Prostate gland (tissue), 2 donors: ENCODE measurements at regions not wholly inside any gene's neighbourhood (a gene's known extent, or its start where the extent isn't known, plus 50 kb on each side); places are given as distances from the start of the nearest gene placed in this dataset.

Source experiments
- DNase-seq: peaks from one replicate; pipeline ENCODE4 v3.0.0-alpha.2; 2019; ENCODE audit warnings: low spot score
- H3K27ac ChIP-seq, 2 donors: fragments of 200-600 bp; sonication (generic); 2 replicates each; pipeline ENCODE4 v1.5.1; 2017 to 2019
- H3K27me3 ChIP-seq: fragments of 200-600 bp; sonication (generic); replicated peaks from 2 replicates; pipeline ENCODE4 v1.5.1; 2019; ENCODE audit not compliant: insufficient read depth
- H3K36me3 ChIP-seq, 2 donors: fragments of 200-600 bp; sonication (generic); 1 replicate in 1 of 2; 2 replicates in 1 of 2; pipeline versions ENCODE4 v1.5.1 to v1.8.1; 2017 to 2019
- H3K4me1 ChIP-seq: fragments of 200-600 bp; sonication (generic); replicated peaks from 2 replicates; pipeline ENCODE4 v1.5.1; 2019
- H3K4me3 ChIP-seq, 2 donors: fragments of 200-600 bp; sonication (generic); 2 replicates each; pipeline ENCODE4 v1.5.1; 2017 to 2019
- H3K9me3 ChIP-seq: fragments of 200-600 bp; sonication (generic); 2 replicates; pipeline ENCODE4 v1.5.1; 2017
- CTCF ChIP-seq, 4 experiments: fragments of 200-600 bp in 2 of 4; fragments of 450-650 bp in 2 of 4; sonication (generic) in 2 of 4; IDR thresholded peaks; 1 replicate in 3 of 4; 2 replicates in 1 of 4; pipeline ENCODE4 v1.5.1; 2016 to 2019; ENCODE audit warnings: antibody characterized with exemption in 4 of 4, mild to moderate bottlenecking in 2 of 4, moderate library complexity in 2 of 4
- POLR2A ChIP-seq: fragments of 450-650 bp; IDR thresholded peaks from one replicate; pipeline ENCODE4 v1.6.1; 2016; ENCODE audit warnings: antibody characterized with exemption, mild to moderate bottlenecking
- POLR2AphosphoS5 ChIP-seq: sonication (generic); formaldehyde crosslinking; IDR thresholded peaks from one replicate; pipeline ENCODE4 v1.6.1; 2017; ENCODE audit warnings: antibody characterized with exemption
- WGBS: methylation state at CpG from one replicate; pipeline ENCODE4 v1.1.5; 2018; 5-methylcytosine and 5-hydroxymethylcytosine counted together
- intact Hi-C: fragments of 100-400 bp; cut with DNase I; formaldehyde crosslinking; loops from one replicate; pipeline ENCODE4 v1.14.2; 2022

- TF ChIP-seq CTCF (IDR thresholded peaks at IDR 0.05) (no peak), POLR2AphosphoS5 (no peak), POLR2A (no peak)
- intact Hi-C loops = no loop called here
- H3K4me3 ChIP-seq = no peak overlapping the region
- no peaks in the 10 kb centered on the region for H3K36me3 ChIP-seq
- no peaks in the 10 kb centered on the region for H3K9me3 ChIP-seq
- H3K27ac ChIP-seq = no peak overlapping the region
- 95% methylated on average over 7 of the region's 7 CpGs for WGBS
- DNase-seq = no peak
- H3K27me3 ChIP-seq = no peaks in the 10 kb centered on the region
- no peaks in the 10 kb centered on the region for H3K4me1 ChIP-seq
Observed at GRCh38 chr1:239566074-239566473, 179.7 kb downstream of the CHRM3 start.

DNA sequence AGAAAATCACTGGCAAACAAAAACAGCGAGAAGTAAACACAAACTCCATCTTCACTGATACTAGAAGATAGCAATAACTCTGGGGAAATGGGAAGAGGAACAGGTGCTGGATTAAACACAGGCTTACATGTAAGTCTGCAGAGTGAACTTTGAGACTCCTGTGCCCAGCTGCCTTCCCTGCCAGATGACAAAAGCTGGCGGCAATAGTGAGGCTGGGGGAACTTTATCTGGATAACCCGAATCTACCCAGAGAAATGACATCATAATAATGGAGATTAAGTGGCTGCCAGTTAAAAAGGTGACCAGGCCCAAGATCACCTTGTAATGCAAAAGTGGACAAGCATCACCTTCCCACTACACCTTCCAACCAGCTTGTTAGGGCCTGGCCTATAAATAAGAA, 184.5 kb downstream of the CHRM3 start:
- Histone ChIP-seq H3K27me3 (no peaks in the 10 kb centered on the region), H3K9me3 (no peaks in the 10 kb centered on the region), H3K4me1 (no peaks in the 10 kb centered on the region), H3K4me3 (no peak overlapping the region), H3K27ac (no peak overlapping the region), H3K36me3 (no peaks in the 10 kb centered on the region)
- DNase-seq = no peak
- TF ChIP-seq POLR2AphosphoS5 = no peak
- no peak for TF ChIP-seq POLR2A
- no peak for TF ChIP-seq CTCF (IDR thresholded peaks at IDR 0.05)
- WGBS = 84% methylated on average over 3 of the region's 3 CpGs
- intact Hi-C loops = no loop called here

- H3K27me3 ChIP-seq = no peaks in the 10 kb centered on the region
- H3K27ac ChIP-seq = no peak overlapping the region
- H3K36me3 ChIP-seq = no peaks in the 10 kb centered on the region
- no peaks in the 10 kb centered on the region for H3K9me3 ChIP-seq
- intact Hi-C loops = no loop called here
- 94% methylated on average over 4 of the region's 4 CpGs for WGBS
- no peaks in the 10 kb centered on the region for H3K4me1 ChIP-seq
- TF ChIP-seq CTCF (IDR thresholded peaks at IDR 0.05) (no peak), POLR2A (no peak), POLR2AphosphoS5 (no peak)
- H3K4me3 ChIP-seq = no peak overlapping the region
- no peak for DNase-seq
Observed at GRCh38 chr1:239572183-239572582, 185.8 kb downstream of the CHRM3 start.

DNA sequence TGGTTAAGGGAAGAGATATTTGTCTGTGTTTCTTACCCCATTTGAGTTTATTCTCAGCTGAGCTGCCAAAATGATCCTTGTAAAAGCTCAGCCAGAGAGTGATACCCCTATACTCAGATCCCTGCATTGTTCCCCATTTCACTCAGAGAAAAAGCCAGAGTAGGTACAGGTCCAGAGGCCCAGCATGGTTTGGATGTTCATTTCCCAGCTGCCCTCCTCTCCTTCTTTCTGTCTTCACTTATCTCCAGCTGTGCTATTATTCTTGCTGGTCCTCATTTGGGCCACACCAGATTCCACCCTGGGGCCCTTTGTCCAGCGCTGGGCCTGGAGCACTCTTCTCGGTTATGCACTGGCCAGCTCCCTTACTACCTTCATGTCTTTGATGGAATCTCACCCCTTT, 187.7 kb downstream of the CHRM3 start:
- no peak for DNase-seq
- Histone ChIP-seq H3K4me1 (no peaks in the 10 kb centered on the region), H3K27me3 (no peaks in the 10 kb centered on the region), H3K9me3 (no peaks in the 10 kb centered on the region), H3K36me3 (no peaks in the 10 kb centered on the region), H3K27ac (no peak overlapping the region), H3K4me3 (no peak overlapping the region)
- TF ChIP-seq POLR2A = no peak
- TF ChIP-seq CTCF (IDR thresholded peaks at IDR 0.05) = no peak
- no peak for TF ChIP-seq POLR2AphosphoS5
- 98% methylated on average over 2 of the region's 2 CpGs for WGBS
- intact Hi-C loops = no loop called here

DNA sequence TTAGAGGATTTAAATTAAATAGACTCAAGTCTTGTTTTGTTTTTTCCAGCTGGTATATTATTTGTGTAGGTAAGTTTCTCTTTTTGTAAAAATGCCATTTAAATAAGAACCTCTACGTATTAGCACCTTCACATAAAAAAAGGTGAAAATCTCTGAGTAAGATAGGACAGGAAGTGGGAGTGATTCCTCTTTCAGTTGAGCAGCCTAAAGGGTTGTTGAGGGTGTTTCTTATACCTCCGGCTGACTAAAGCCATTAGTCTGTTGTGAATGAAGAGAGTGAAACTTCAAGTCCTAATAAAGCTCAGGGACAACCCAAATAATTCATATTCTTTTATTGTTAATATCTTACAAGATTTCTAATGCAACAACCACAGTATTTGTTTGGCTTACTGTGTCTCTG, 188.7 kb downstream of the CHRM3 start:
- H3K27me3 ChIP-seq = no peaks in the 10 kb centered on the region
- H3K9me3 ChIP-seq = no peaks in the 10 kb centered on the region
- intact Hi-C loops = no loop called here
- no peak for DNase-seq
- no peak overlapping the region for H3K27ac ChIP-seq
- WGBS = 87% methylated on average over 2 of the region's 2 CpGs
- H3K4me1 ChIP-seq = no peaks in the 10 kb centered on the region
- no peak overlapping the region for H3K4me3 ChIP-seq
- no peak for TF ChIP-seq POLR2AphosphoS5
- TF ChIP-seq POLR2A = no peak
- no peak for TF ChIP-seq CTCF (IDR thresholded peaks at IDR 0.05)
- no peaks in the 10 kb centered on the region for H3K36me3 ChIP-seq
